Neuronal stem cell (in vitro differentiated cells): ENCODE measurements at regions not wholly inside any gene's neighbourhood (a gene's known extent, or its start where the extent isn't known, plus 50 kb on each side); places are given as distances from the start of the nearest gene placed in this dataset.
"Not testable (repeated sequence)": the region's sequence is repeated elsewhere in the genome, so short reads cannot be mapped to it uniquely, and the experiment has no call there.

Source experiments
- DNase-seq: peaks from one replicate; pipeline ENCODE4 v3.0.0-alpha.2; 2013; ENCODE audit warnings: low spot score
- H2AFZ ChIP-seq: one replicate; pipeline ENCODE4 v1.6.1; 2013; ENCODE audit warnings: mild to moderate bottlenecking, low read length, inconsistent platforms
- H2AK5ac ChIP-seq: 2 replicates; pipeline ENCODE4 v1.6.1; 2013; ENCODE audit warnings: low read depth, mild to moderate bottlenecking, inconsistent platforms, low read length, moderate library complexity, mixed read lengths
- H2BK120ac ChIP-seq: 2 replicates; pipeline ENCODE4 v1.6.1; 2013; ENCODE audit warnings: low read depth, mild to moderate bottlenecking, inconsistent platforms, low read length, moderate library complexity, mixed read lengths
- H2BK12ac ChIP-seq: one replicate; pipeline ENCODE4 v1.6.1; 2013; ENCODE audit warnings: low read length, inconsistent platforms
- H2BK15ac ChIP-seq: 2 replicates; pipeline ENCODE4 v1.6.1; 2013; ENCODE audit warnings: mild to moderate bottlenecking, low read length, inconsistent platforms, mixed read lengths
- H2BK5ac ChIP-seq: one replicate; pipeline ENCODE4 v1.6.1; 2013; ENCODE audit warnings: inconsistent platforms, mild to moderate bottlenecking, low read length, moderate library complexity
- H3K14ac ChIP-seq: one replicate; pipeline ENCODE4 v1.6.1; 2013; ENCODE audit warnings: low read length, inconsistent platforms
- H3K18ac ChIP-seq: 2 replicates; pipeline ENCODE4 v1.6.1; 2013; ENCODE audit warnings: low read length, inconsistent platforms
- H3K23ac ChIP-seq: 2 replicates; pipeline ENCODE4 v1.6.1; 2013; ENCODE audit warnings: low read depth, mild to moderate bottlenecking, mixed read lengths, low read length, inconsistent platforms; ENCODE audit not compliant: poor library complexity
- H3K27ac ChIP-seq: replicated peaks from 3 replicates; pipeline ENCODE4 v1.5.1; 2013; ENCODE audit warnings: low read length, inconsistent platforms
- H3K27me3 ChIP-seq, 3 experiments: 2 replicates each; pipeline ENCODE4 v1.6.1; 2013; ENCODE audit warnings: low read length in 3 of 3, mild to moderate bottlenecking in 2 of 3, inconsistent platforms in 1 of 3, low read depth in 1 of 3, mixed read lengths in 1 of 3, moderate library complexity in 1 of 3; ENCODE audit not compliant: control insufficient read depth in 3 of 3, insufficient read depth in 3 of 3
- H3K36me3 ChIP-seq, 2 donors: replicated peaks in 1 of 2; 2 replicates each; pipeline ENCODE4 v1.6.1; 2013; ENCODE audit warnings: low read length in 2 of 2; ENCODE audit not compliant: control insufficient read depth in 2 of 2, insufficient read depth in 2 of 2
- H3K4ac ChIP-seq: 2 replicates; pipeline ENCODE4 v1.6.1; 2013; ENCODE audit warnings: inconsistent platforms, mild to moderate bottlenecking, low read length, moderate library complexity
- H3K4me1 ChIP-seq, 2 donors: 1 replicate in 1 of 2; 2 replicates in 1 of 2; pipeline ENCODE4 v1.6.1; 2013; ENCODE audit warnings: low read length in 2 of 2, low read depth in 1 of 2; ENCODE audit not compliant: control insufficient read depth in 2 of 2, insufficient read depth in 1 of 2
- H3K4me2 ChIP-seq: one replicate; pipeline ENCODE4 v1.6.1; 2013; ENCODE audit warnings: mild to moderate bottlenecking, low read length, inconsistent platforms; ENCODE audit not compliant: insufficient read depth, poor library complexity, severe bottlenecking
- H3K4me3 ChIP-seq, 2 donors: 2 replicates each; pipeline ENCODE4 v1.5.1; 2013; ENCODE audit warnings: low read length in 2 of 2, mild to moderate bottlenecking in 2 of 2, inconsistent platforms in 1 of 2, moderate library complexity in 1 of 2
- H3K79me1 ChIP-seq: one replicate; pipeline ENCODE4 v1.6.1; 2013; ENCODE audit warnings: low read depth, mild to moderate bottlenecking, inconsistent platforms, low read length, moderate library complexity
- H3K9ac ChIP-seq: one replicate; pipeline ENCODE4 v1.6.1; 2013; ENCODE audit warnings: mild to moderate bottlenecking, low read depth, low read length, inconsistent platforms; ENCODE audit not compliant: poor library complexity
- H3K9me3 ChIP-seq, 2 donors: replicated peaks in 1 of 2; 2 replicates each; pipeline versions ENCODE3 to v1.6.1; 2013; ENCODE audit warnings: low read length in 2 of 2, mild to moderate bottlenecking in 2 of 2, inconsistent platforms in 1 of 2, low read depth in 1 of 2, mixed read lengths in 1 of 2, moderate library complexity in 1 of 2; ENCODE audit not compliant: control insufficient read depth in 2 of 2, insufficient read depth in 1 of 2
- H4K8ac ChIP-seq: one replicate; pipeline ENCODE4 v1.6.1; 2013; ENCODE audit warnings: low read depth, mild to moderate bottlenecking, inconsistent platforms, low read length, moderate library complexity
- H4K91ac ChIP-seq: one replicate; pipeline ENCODE4 v1.6.1; 2013; ENCODE audit warnings: low read length, low read depth, mild to moderate bottlenecking, inconsistent platforms; ENCODE audit not compliant: poor library complexity
- WGBS, 2 donors: extraction: QIAGEN DNeasy Blood & Tissue Kit; methylation state at CpG; one replicate each; pipeline ENCODE4 v1.1.7; 2013; ENCODE audit warnings: missing lambda C conversion rate in 2 of 2, mixed read lengths in 1 of 2; ENCODE audit not compliant: insufficient read length in 2 of 2, insufficient replicate concordance in 1 of 2; ENCODE audit errors: extremely low coverage in 2 of 2; 5-methylcytosine and 5-hydroxymethylcytosine counted together

GRCh38 chr17:14580499-14580898 lies 279.6 kb downstream of the HS3ST3B1 start:
- Histone ChIP-seq H3K18ac (no peak overlapping the region), H3K23ac (no peak overlapping the region), H4K91ac (no peak overlapping the region), H3K9me3 (no peaks in the 10 kb centered on the region), H4K8ac (no peak overlapping the region), H3K4ac (no peak overlapping the region), H2BK12ac (no peak overlapping the region), H3K9ac (no peak overlapping the region), H3K27ac (no peak overlapping the region), H3K14ac (no peak overlapping the region), H2BK15ac (no peak overlapping the region), H2BK5ac (no peak overlapping the region), H3K4me2 (no peak overlapping the region), H2AK5ac (no peak overlapping the region), H3K36me3 (no peaks in the 10 kb centered on the region), H3K27me3 (no peaks in the 10 kb centered on the region), H2AFZ (no peak overlapping the region), H3K79me1 (no peaks in the 10 kb centered on the region), H2BK120ac (no peak overlapping the region), H3K4me3 (no peak overlapping the region), H3K4me1 (peaks cover 5% of the 10 kb centered on the region in 2 donors)
- no peak for DNase-seq
- no CpG with 5 or more reads among the region's 5 CpGs for WGBS, 2 donors

- no peak overlapping the region for H2BK12ac ChIP-seq
- no peaks in the 10 kb centered on the region for H3K79me1 ChIP-seq
- H3K27me3 ChIP-seq: no peaks in the 10 kb centered on the region
- H4K8ac ChIP-seq: no peak overlapping the region
- no peak overlapping the region for H3K4me3 ChIP-seq
- no peak overlapping the region for H3K18ac ChIP-seq
- H3K14ac ChIP-seq: no peak overlapping the region
- no peak overlapping the region for H2AFZ ChIP-seq
- H2AK5ac ChIP-seq: no peak overlapping the region
- H2BK15ac ChIP-seq: no peak overlapping the region
- no CpG with 5 or more reads among the region's 3 CpGs for WGBS, 2 donors
- H2BK5ac ChIP-seq: no peak overlapping the region
- H3K4ac ChIP-seq: no peak overlapping the region
- no peak for DNase-seq
- H3K4me1 ChIP-seq: peaks cover 6 to 10% of the 10 kb centered on the region in 2 donors
- H3K27ac ChIP-seq: no peak overlapping the region
- no peaks in the 10 kb centered on the region for H3K9me3 ChIP-seq
- H2BK120ac ChIP-seq: no peak overlapping the region
- H3K36me3 ChIP-seq: no peaks in the 10 kb centered on the region
- H4K91ac ChIP-seq: no peak overlapping the region
- H3K4me2 ChIP-seq: no peak overlapping the region
- no peak overlapping the region for H3K9ac ChIP-seq
- H3K23ac ChIP-seq: no peak overlapping the region
Measured at GRCh38 chr17:14579716-14580115, 278.8 kb downstream of the HS3ST3B1 start.

- no CpG with 5 or more reads among the region's 8 CpGs for WGBS, 2 donors
- no peak overlapping the region for H3K4me2 ChIP-seq
- no peak for DNase-seq
Measured at GRCh38 chr17:14575471-14575953, 274.6 kb downstream of the HS3ST3B1 start.

GRCh38 chr17:14560325-14560724 lies 259.4 kb downstream of the HS3ST3B1 start:
- not testable (repeated sequence) for H3K9ac ChIP-seq
- no CpG with 5 or more reads among the region's 8 CpGs for WGBS, 2 donors

More at GRCh38 chr17:14575471-14575953, 274.6 kb downstream of the HS3ST3B1 start:
- no peak overlapping the region for H3K9ac ChIP-seq
- no peak overlapping the region for H3K18ac ChIP-seq
- no peak overlapping the region for H4K91ac ChIP-seq
- H3K4me3 ChIP-seq: no peak overlapping the region
- no peak overlapping the region for H3K4ac ChIP-seq
- H2BK120ac ChIP-seq: no peak overlapping the region
- H4K8ac ChIP-seq: no peak overlapping the region
- H2BK12ac ChIP-seq: no peak overlapping the region
- H2BK5ac ChIP-seq: no peak overlapping the region
- no peak overlapping the region for H2BK15ac ChIP-seq
- no peaks in the 10 kb centered on the region for H3K79me1 ChIP-seq
- H3K27me3 ChIP-seq: no peaks in the 10 kb centered on the region
- H2AK5ac ChIP-seq: no peak overlapping the region
- H2AFZ ChIP-seq: peak overlapping the region; percentile 37
- no peak overlapping the region for H3K27ac ChIP-seq
- H3K14ac ChIP-seq: no peak overlapping the region
- H3K23ac ChIP-seq: no peak overlapping the region
- H3K9me3 ChIP-seq: no peaks in the 10 kb centered on the region
- H3K4me1 ChIP-seq: peaks cover 5 to 10% of the 10 kb centered on the region in 2 donors
- H3K36me3 ChIP-seq: no peaks in the 10 kb centered on the region

More at GRCh38 chr17:14560325-14560724, 259.4 kb downstream of the HS3ST3B1 start:
- not testable (repeated sequence) for H2BK15ac ChIP-seq, DNase-seq, H2BK5ac ChIP-seq, H2AK5ac ChIP-seq, H3K4me2 ChIP-seq, H2BK12ac ChIP-seq, H4K8ac ChIP-seq, H3K4ac ChIP-seq, H3K27me3 ChIP-seq, H3K9me3 ChIP-seq, H3K23ac ChIP-seq, H4K91ac ChIP-seq, H2BK120ac ChIP-seq, H3K18ac ChIP-seq, H3K27ac ChIP-seq, H3K14ac ChIP-seq, H3K4me1 ChIP-seq, H3K4me3 ChIP-seq, H2AFZ ChIP-seq, H3K79me1 ChIP-seq, H3K36me3 ChIP-seq
